SK-N-SH (cell line): ENCODE measurements at regions not wholly inside any gene's neighbourhood (a gene's known extent, or its start where the extent isn't known, plus 50 kb on each side); places are given as distances from the start of the nearest gene placed in this dataset.

Experiments
- CTCF ChIP-seq: fragments of 200-600 bp; sonication (generic); IDR thresholded peaks from 2 replicates; pipeline ENCODE4 v1.6.1; 2017; ENCODE audit warnings: antibody characterized with exemption, mild to moderate bottlenecking, moderate library complexity
- EP300 ChIP-seq, 2 experiments: IDR thresholded peaks; 2 replicates each; pipeline versions ENCODE4 v1.4.0 to v1.6.1; 2012; ENCODE audit warnings: borderline replicate concordance in 1 of 2, low read depth in 1 of 2, low read length in 1 of 2
- RXRA ChIP-seq: IDR thresholded peaks from 2 replicates; pipeline ENCODE4 v1.4.0; 2012; ENCODE audit warnings: low read depth, mild to moderate bottlenecking, borderline replicate concordance

- TF ChIP-seq CTCF (no peak), RXRA (no peak), EP300 (IDR thresholded peaks at IDR 0.05; ENCODE audit: borderline replicate concordance in 1 of 2, low read depth in 1 of 2, low read length in 1 of 2) (no peak)
Observed at GRCh38 chr3:113133140-113133539, 78.2 kb upstream of the BOC start.
